H1 (cell line): ENCODE measurements at regions not wholly inside any gene's neighbourhood (a gene's known extent, or its start where the extent isn't known, plus 50 kb on each side); places are given as distances from the start of the nearest gene placed in this dataset.

Experiments
- CTCF ChIA-PET: fragments of 300-600 bp; sonication (Branson Sonifier 250); formaldehyde crosslinking; loops from one replicate; lab custom pipeline; 2021; ENCODE audit not compliant: partially characterized antibody; lab: Charles Lee
- POLR2A ChIA-PET: fragments of 300-600 bp; sonication (Branson Sonifier 250); formaldehyde crosslinking; loops from one replicate; lab custom pipeline; 2021; ENCODE audit warnings: inconsistent platforms; ENCODE audit not compliant: partially characterized antibody; lab: Charles Lee
- DNase-seq, 2 experiments: peaks; one replicate each; pipeline versions ENCODE4 v3.0.0 to v3.0.0-alpha.2; 2010 to 2022; ENCODE audit warnings: low spot score in 2 of 2, low read depth in 1 of 2, mixed read lengths in 1 of 2
- FAIRE-seq: peaks from 2 replicates; lab custom pipeline; 2011; peaks lifted over from hg19 to GRCh38; lab: Jason Lieb, UNC
- H2AFZ ChIP-seq: 2 replicates; pipeline ENCODE4 v1.8.1; 2012; ENCODE audit warnings: low read length, inconsistent platforms
- H2AK5ac ChIP-seq: 2 replicates; pipeline ENCODE4 v1.6.1; 2013; ENCODE audit warnings: low read depth, low read length
- H2BK120ac ChIP-seq: replicated peaks from 2 replicates; pipeline ENCODE3; 2013; ENCODE audit warnings: low read depth, low read length, inconsistent platforms
- H2BK12ac ChIP-seq: 2 replicates; pipeline ENCODE4 v1.6.1; 2013; ENCODE audit warnings: low read depth, low read length
- H2BK15ac ChIP-seq: 2 replicates; pipeline ENCODE4 v1.6.1; 2013; ENCODE audit warnings: low read length
- H2BK20ac ChIP-seq: 2 replicates; pipeline ENCODE4 v1.6.1; 2013; ENCODE audit warnings: low read length
- H2BK5ac ChIP-seq: 2 replicates; pipeline ENCODE4 v1.6.1; 2013; ENCODE audit warnings: low read depth, low read length
- H3K14ac ChIP-seq: 2 replicates; pipeline ENCODE4 v1.6.1; 2013; ENCODE audit warnings: inconsistent platforms; ENCODE audit not compliant: insufficient read length
- H3K18ac ChIP-seq: 2 replicates; pipeline ENCODE4 v1.6.1; 2013; ENCODE audit warnings: low read length; ENCODE audit errors: extremely low read depth
- H3K23ac ChIP-seq: 2 replicates; pipeline ENCODE4 v1.6.1; 2013; ENCODE audit warnings: inconsistent platforms; ENCODE audit not compliant: insufficient read length
- H3K23me2 ChIP-seq: 2 replicates; pipeline ENCODE4 v1.6.1; 2013; ENCODE audit warnings: low read depth, low read length
- H3K27ac ChIP-seq: 2 replicates; pipeline ENCODE4 v1.6.1; 2011; ENCODE audit warnings: low read depth, low read length, inconsistent platforms
- H3K27me3 ChIP-seq, 4 experiments: replicated peaks in 1 of 4; 1 replicate in 1 of 4; 2 replicates in 3 of 4; pipeline versions ENCODE4 v1.6.1 to v1.8.1; 2011 to 2013; ENCODE audit warnings: low read length in 3 of 4, mild to moderate bottlenecking in 3 of 4, inconsistent platforms in 2 of 4, mixed read lengths in 2 of 4, moderate library complexity in 1 of 4; ENCODE audit not compliant: control insufficient read depth in 3 of 4, insufficient read depth in 3 of 4; ENCODE audit errors: extremely low read depth in 1 of 4
- H3K36me3 ChIP-seq, 4 experiments: 2 replicates each; pipeline versions ENCODE4 v1.6.1 to v1.8.1; 2011 to 2013; ENCODE audit warnings: mild to moderate bottlenecking in 4 of 4, low read length in 3 of 4, moderate library complexity in 2 of 4, control low read depth in 1 of 4, inconsistent platforms in 1 of 4; ENCODE audit not compliant: insufficient read depth in 4 of 4, control insufficient read depth in 2 of 4
- H3K4ac ChIP-seq: replicated peaks from 2 replicates; pipeline ENCODE3; 2013; ENCODE audit warnings: low read length, low read depth, mixed read lengths, inconsistent platforms; ENCODE audit not compliant: insufficient read length
- H3K4me1 ChIP-seq, 4 experiments: replicated peaks in 1 of 4; 1 replicate in 1 of 4; 2 replicates in 3 of 4; pipeline versions ENCODE4 v1.6.1 to v1.8.1; 2011 to 2013; ENCODE audit warnings: low read length in 3 of 4, inconsistent platforms in 2 of 4, mixed read lengths in 1 of 4; ENCODE audit not compliant: insufficient read depth in 4 of 4, control insufficient read depth in 3 of 4
- H3K4me2 ChIP-seq, 2 experiments: 2 replicates each; pipeline versions ENCODE4 v1.6.1 to v1.8.1; 2011 to 2013; ENCODE audit warnings: low read depth in 2 of 2, low read length in 2 of 2, control low read depth in 1 of 2, inconsistent platforms in 1 of 2, mild to moderate bottlenecking in 1 of 2; ENCODE audit not compliant: insufficient read depth in 1 of 2
- H3K4me3 ChIP-seq, 4 experiments: fragments of 200-600, 300-600 bp in 1 of 4; sonication (generic), shearing (Covaris generic), sonication (Bioruptor Twin) in 1 of 4; 2 replicates each; pipeline versions ENCODE4 v1.5.1 to v1.8.1; 2011 to 2016; ENCODE audit warnings: low read length in 4 of 4, low read depth in 3 of 4, control low read depth in 2 of 4, inconsistent platforms in 2 of 4, mild to moderate bottlenecking in 2 of 4, mixed read lengths in 1 of 4, moderate library complexity in 1 of 4; ENCODE audit not compliant: insufficient read depth in 2 of 4; ENCODE audit errors: extremely low read depth in 1 of 4
- H3K56ac ChIP-seq: replicated peaks from 2 replicates; pipeline ENCODE3; 2013; ENCODE audit warnings: low read depth, mild to moderate bottlenecking, mixed read lengths, low read length, inconsistent platforms; ENCODE audit not compliant: insufficient read length
- H3K79me1 ChIP-seq: 2 replicates; pipeline ENCODE4 v1.6.1; 2013; ENCODE audit warnings: low read depth, low read length, control low read depth
- H3K79me2 ChIP-seq, 2 experiments: 2 replicates each; pipeline versions ENCODE4 v1.6.1 to v1.8.1; 2012 to 2013; ENCODE audit warnings: low read length in 2 of 2, mild to moderate bottlenecking in 2 of 2, inconsistent platforms in 1 of 2; ENCODE audit not compliant: insufficient read depth in 2 of 2, control insufficient read depth in 1 of 2
- H3K9ac ChIP-seq, 4 experiments: replicated peaks in 1 of 4; 1 replicate in 1 of 4; 2 replicates in 3 of 4; pipeline versions ENCODE4 v1.6.1 to v1.8.1; 2011 to 2013; ENCODE audit warnings: low read depth in 3 of 4, low read length in 3 of 4, control low read depth in 2 of 4, mild to moderate bottlenecking in 2 of 4, moderate library complexity in 2 of 4, inconsistent platforms in 1 of 4; ENCODE audit errors: extremely low read depth in 1 of 4
- H3K9me3 ChIP-seq, 2 experiments: 2 replicates each; pipeline versions ENCODE4 v1.6.1 to v1.8.1; 2012 to 2013; ENCODE audit warnings: mild to moderate bottlenecking in 2 of 2, moderate library complexity in 2 of 2, control low read depth in 1 of 2, inconsistent platforms in 1 of 2, low read depth in 1 of 2, low read length in 1 of 2, mixed read lengths in 1 of 2; ENCODE audit not compliant: insufficient read depth in 2 of 2
- H4K20me1 ChIP-seq, 2 experiments: replicated peaks in 1 of 2; 2 replicates each; pipeline versions ENCODE3 to v1.8.1; 2011 to 2013; ENCODE audit warnings: inconsistent platforms in 2 of 2, low read length in 2 of 2, mild to moderate bottlenecking in 1 of 2; ENCODE audit not compliant: insufficient read depth in 2 of 2, control insufficient read depth in 1 of 2
- H4K5ac ChIP-seq: 2 replicates; pipeline ENCODE4 v1.6.1; 2013; ENCODE audit warnings: low read length, low read depth, mixed read lengths, inconsistent platforms; ENCODE audit not compliant: insufficient read length
- H4K8ac ChIP-seq: 2 replicates; pipeline ENCODE4 v1.8.0; 2013; ENCODE audit warnings: mild to moderate bottlenecking, moderate library complexity, low read length, inconsistent platforms; ENCODE audit not compliant: insufficient read depth; ENCODE audit errors: extremely low read depth
- H4K91ac ChIP-seq: replicated peaks from 2 replicates; pipeline ENCODE3; 2013; ENCODE audit warnings: low read length, mixed read lengths, inconsistent platforms; ENCODE audit not compliant: insufficient read length
- CREB1 ChIP-seq: IDR thresholded peaks from 2 replicates; pipeline ENCODE4 v1.6.1; 2012; ENCODE audit warnings: inconsistent platforms
- CTCF ChIP-seq, 3 experiments: IDR thresholded peaks; 1 replicate in 2 of 3; 2 replicates in 1 of 3; pipeline versions ENCODE4 v1.5.1 to v1.6.1; 2011; ENCODE audit warnings: low read length in 3 of 3, mild to moderate bottlenecking in 3 of 3, inconsistent platforms in 2 of 3, low read depth in 1 of 3, moderate library complexity in 1 of 3; ENCODE audit not compliant: insufficient read depth in 1 of 3; ENCODE audit errors: control extremely low read depth in 1 of 3
- HDAC2 ChIP-seq, 2 experiments: fragments of 300-600 bp in 1 of 2; sonication (generic) in 1 of 2; IDR thresholded peaks; 2 replicates each; pipeline ENCODE4 v1.6.1; 2011 to 2012; ENCODE audit warnings: low read depth in 2 of 2, low read length in 2 of 2, mild to moderate bottlenecking in 2 of 2, moderate library complexity in 2 of 2, borderline replicate concordance in 1 of 2, inconsistent platforms in 1 of 2
- MAFK ChIP-seq: IDR thresholded peaks from 2 replicates; pipeline ENCODE4 v1.6.1; 2012; ENCODE audit warnings: low read depth, mild to moderate bottlenecking, improper control_type of control experiment, low read length
- NRF1 ChIP-seq: IDR thresholded peaks from 2 replicates; pipeline ENCODE4 v1.6.1; 2011; ENCODE audit warnings: mild to moderate bottlenecking, low read depth, low read length, improper control_type of control experiment
- POLR2A ChIP-seq, 2 experiments: IDR thresholded peaks; 1 replicate in 1 of 2; 2 replicates in 1 of 2; pipeline ENCODE4 v1.6.1; 2011; ENCODE audit warnings: low read depth in 2 of 2, low read length in 2 of 2, mild to moderate bottlenecking in 2 of 2; ENCODE audit errors: control extremely low read depth in 1 of 2
- RAD21 ChIP-seq, 2 experiments: IDR thresholded peaks in 1 of 2; conservative IDR thresholded peaks in 1 of 2; 2 replicates each; pipeline ENCODE4 v1.6.1; 2011; ENCODE audit warnings: low read depth in 2 of 2, low read length in 2 of 2, improper control_type of control experiment in 1 of 2, inconsistent platforms in 1 of 2, mild to moderate bottlenecking in 1 of 2, moderate library complexity in 1 of 2
- RXRA ChIP-seq: IDR thresholded peaks from 2 replicates; pipeline ENCODE4 v1.6.1; 2011; ENCODE audit warnings: low read depth, mild to moderate bottlenecking, low read length, moderate library complexity; ENCODE audit not compliant: insufficient read depth
- SP4 ChIP-seq: IDR thresholded peaks from 2 replicates; pipeline ENCODE4 v1.6.1; 2012; ENCODE audit warnings: low read length, inconsistent platforms
- TCF12 ChIP-seq: IDR thresholded peaks from 2 replicates; pipeline ENCODE4 v1.6.1; 2011; ENCODE audit warnings: low read depth, mild to moderate bottlenecking, low read length
- ZNF274 ChIP-seq: IDR thresholded peaks from 2 replicates; pipeline ENCODE4 v1.7.0; 2012; ENCODE audit warnings: low read length, borderline replicate concordance; ENCODE audit errors: extremely low read depth
- WGBS, 2 experiments: shearing (Covaris generic) in 1 of 2; methylation state at CpG; one replicate each; pipeline versions ENCODE4 v1.1.6 to v1.1.7; 2013 to 2015; ENCODE audit warnings: low lambda C conversion rate in 2 of 2, mixed read lengths in 2 of 2, inconsistent platforms in 1 of 2, low coverage in 1 of 2, missing lambda C conversion rate in 1 of 2; ENCODE audit not compliant: insufficient replicate concordance in 2 of 2, insufficient coverage in 1 of 2, insufficient read length in 1 of 2; ENCODE audit errors: extremely low coverage in 1 of 2, missing lambda C conversion rate in 1 of 2; 5-methylcytosine and 5-hydroxymethylcytosine counted together

- no peak overlapping the region for H2BK15ac ChIP-seq
- H3K9ac ChIP-seq, result no peak overlapping the region
- no peak overlapping the region for H3K23ac ChIP-seq
- no peaks in the 10 kb centered on the region for H3K23me2 ChIP-seq
- H2AK5ac ChIP-seq, result no peak overlapping the region
- H2BK120ac ChIP-seq, result no peak overlapping the region
- H3K79me2 ChIP-seq, result no peaks in the 10 kb centered on the region
- WGBS, 2 experiments, result 63% methylated on average over 2 of the region's 2 CpGs; no CpG with 5 or more reads in 1 of the 2 experiments
- no peak overlapping the region for H3K27ac ChIP-seq
- TF ChIP-seq ZNF274 (no peak), TCF12 (no peak), SP4 (no peak), CTCF (IDR thresholded peaks at IDR 0.05; ENCODE audit: control extremely low read depth in 1 of 3, insufficient read depth in 1 of 3, low read depth in 1 of 3, low read length in 3 of 3) (peak in 2 of 3 experiments; percentile 26 to 54; a peak in 2 of 4 replicates), POLR2A (IDR thresholded peaks at IDR 0.05; ENCODE audit: control extremely low read depth in 1 of 2, low read depth in 2 of 2, low read length in 2 of 2) (no peak), RAD21 (IDR thresholded peaks at IDR 0.05 in 1 of 2, conservative IDR thresholded peaks at IDR 0.05 in 1 of 2; ENCODE audit: low read depth in 2 of 2, low read length in 2 of 2) (peak; percentile 56 to 65), RXRA (no peak), MAFK (no peak), HDAC2 (IDR thresholded peaks at IDR 0.05; ENCODE audit: borderline replicate concordance in 1 of 2, low read depth in 2 of 2, low read length in 2 of 2) (no peak), CREB1 (no peak), NRF1 (no peak)
- H4K5ac ChIP-seq, result no peak overlapping the region
- ChIA-PET CTCF (interaction anchor here (0.8 to 2.6 kb wide), 13 partner anchors 8 to 862 kb away, joined by 3 to 10 read pairs (median 4); no protein-coding TSS in a partner anchor), POLR2A (no interaction called here)
- no peak overlapping the region for H2BK12ac ChIP-seq
- H3K4me1 ChIP-seq, result no peaks in the 10 kb centered on the region
- no peak overlapping the region for H3K4ac ChIP-seq
- no peak for FAIRE-seq
- no peak overlapping the region for H3K4me2 ChIP-seq
- no peak overlapping the region for H3K4me3 ChIP-seq
- no peaks in the 10 kb centered on the region for H3K27me3 ChIP-seq
- no peak overlapping the region for H2BK5ac ChIP-seq
- H3K79me1 ChIP-seq, result no peaks in the 10 kb centered on the region
- peaks cover 9 to 11% of the 10 kb centered on the region in 2 experiments for H3K9me3 ChIP-seq
- H2BK20ac ChIP-seq, result no peak overlapping the region
- H4K8ac ChIP-seq, result no peak overlapping the region
- DNase-seq, result no peak
- H3K14ac ChIP-seq, result no peak overlapping the region
- no peak overlapping the region for H4K91ac ChIP-seq
- H4K20me1 ChIP-seq, result no peaks in the 10 kb centered on the region
- no peak overlapping the region for H2AFZ ChIP-seq
- H3K18ac ChIP-seq, result no peak overlapping the region
- H3K56ac ChIP-seq, result no peak overlapping the region
- peaks cover 0 to 8% (median 1%) of the 10 kb centered on the region in 4 experiments; a peak in 2 of 8 replicates for H3K36me3 ChIP-seq
These were observed 214.5 kb upstream of the TACR3 start for GRCh38 chr4:103934178-103934789.
